ENCODE measurements at regions not wholly inside any gene's neighbourhood (a gene's known extent, or its start where the extent isn't known, plus 50 kb on each side); places are given as distances from the start of the nearest gene placed in this dataset.
"Not testable (repeated sequence)": the region's sequence is repeated elsewhere in the genome, so short reads cannot be mapped to it uniquely, and the experiment has no call there.

DNA sequence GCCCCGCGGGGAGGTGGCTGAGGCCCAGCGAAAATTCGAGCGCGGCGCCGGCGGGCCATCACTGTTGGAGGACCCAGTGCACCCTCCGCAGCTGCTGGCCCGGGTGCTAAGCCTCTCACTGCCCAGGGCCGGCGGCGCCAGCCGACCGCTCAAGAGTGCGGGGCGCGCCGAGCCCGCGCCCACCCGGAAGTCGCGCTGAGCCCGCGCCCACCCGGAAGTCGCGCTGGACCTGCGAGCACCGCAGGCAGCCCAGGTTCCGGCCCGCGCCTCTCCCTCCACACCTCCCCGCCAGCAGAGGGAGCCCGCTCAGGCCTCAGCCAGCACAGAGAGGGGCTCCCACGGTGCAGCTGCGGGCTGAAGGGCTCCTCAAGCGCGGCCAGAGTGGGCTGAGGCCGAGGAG lies 165.5 kb upstream of the BDP1 start:
- not testable (repeated sequence) for H3K9me3 Mint-ChIP-seq; H3K4me3 Mint-ChIP-seq; H3K4me1 Mint-ChIP-seq; H3K27ac Mint-ChIP-seq; H3K27me3 Mint-ChIP-seq (ENCODE audit: low read depth); H3K36me3 Mint-ChIP-seq (ENCODE audit: low read depth)

DNA sequence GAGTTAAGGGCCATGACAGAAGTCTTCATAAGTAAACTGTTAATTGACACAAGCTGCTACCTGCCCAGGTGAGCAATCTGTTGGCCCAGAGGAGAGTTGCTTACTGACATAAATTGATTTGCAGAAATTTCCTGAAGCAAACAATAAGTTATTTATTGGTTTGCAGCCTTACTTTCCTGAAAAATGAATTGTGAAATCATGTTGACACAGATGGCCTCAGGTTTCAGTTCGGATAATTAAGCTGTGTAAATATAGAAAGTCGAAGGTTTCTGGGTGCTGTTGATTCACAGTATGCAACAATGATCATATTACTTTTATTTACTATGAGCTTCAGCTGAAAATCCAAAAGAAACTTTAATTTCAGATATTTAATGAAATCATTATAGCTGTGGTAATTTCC lies 164.5 kb upstream of the BDP1 start:
- H3K27ac Mint-ChIP-seq; H3K4me1 Mint-ChIP-seq; H3K9me3 Mint-ChIP-seq; H3K36me3 Mint-ChIP-seq (ENCODE audit: low read depth); H3K27me3 Mint-ChIP-seq (ENCODE audit: low read depth): not testable (repeated sequence)
- peak overlapping the region in 1 of 3 experiments; percentile 14 for H3K4me3 Mint-ChIP-seq

Data from nephron (organoid).